Gastroesophageal sphincter (tissue), 3 donors: ENCODE measurements at regions not wholly inside any gene's neighbourhood (a gene's known extent, or its start where the extent isn't known, plus 50 kb on each side); places are given as distances from the start of the nearest gene placed in this dataset.

Experiments used
- EP300 ChIP-seq: sonication (generic); formaldehyde crosslinking; IDR thresholded peaks from one replicate; pipeline ENCODE4 v1.6.1; 2017; ENCODE audit warnings: antibody characterized with exemption, mild to moderate bottlenecking
- POLR2A ChIP-seq, 2 donors: fragments of 450-650 bp; IDR thresholded peaks; one replicate each; pipeline ENCODE4 v1.6.1; 2017; ENCODE audit warnings: antibody characterized with exemption in 2 of 2, mild to moderate bottlenecking in 2 of 2, moderate library complexity in 1 of 2
- POLR2AphosphoS5 ChIP-seq: sonication (generic); formaldehyde crosslinking; IDR thresholded peaks from one replicate; pipeline ENCODE4 v1.6.1; 2017; ENCODE audit warnings: antibody characterized with exemption
- TF ChIP-seq, protein P1 (sequence below), 4 experiments: fragments of 200-600 bp in 2 of 4; fragments of 450-650 bp in 2 of 4; sonication (generic) in 1 of 4; IDR thresholded peaks; one replicate each; pipeline ENCODE4 v1.5.1; 2017 to 2019; ENCODE audit warnings: antibody characterized with exemption in 4 of 4, mild to moderate bottlenecking in 2 of 4, moderate library complexity in 2 of 4

GRCh38 chr21:22346576-22346975 lies 1348.4 kb downstream of the NCAM2 start:
- TF ChIP-seq EP300 = no peak
- no peak for TF ChIP-seq POLR2A (IDR thresholded peaks at IDR 0.05)
- TF ChIP-seq, protein P1, sequence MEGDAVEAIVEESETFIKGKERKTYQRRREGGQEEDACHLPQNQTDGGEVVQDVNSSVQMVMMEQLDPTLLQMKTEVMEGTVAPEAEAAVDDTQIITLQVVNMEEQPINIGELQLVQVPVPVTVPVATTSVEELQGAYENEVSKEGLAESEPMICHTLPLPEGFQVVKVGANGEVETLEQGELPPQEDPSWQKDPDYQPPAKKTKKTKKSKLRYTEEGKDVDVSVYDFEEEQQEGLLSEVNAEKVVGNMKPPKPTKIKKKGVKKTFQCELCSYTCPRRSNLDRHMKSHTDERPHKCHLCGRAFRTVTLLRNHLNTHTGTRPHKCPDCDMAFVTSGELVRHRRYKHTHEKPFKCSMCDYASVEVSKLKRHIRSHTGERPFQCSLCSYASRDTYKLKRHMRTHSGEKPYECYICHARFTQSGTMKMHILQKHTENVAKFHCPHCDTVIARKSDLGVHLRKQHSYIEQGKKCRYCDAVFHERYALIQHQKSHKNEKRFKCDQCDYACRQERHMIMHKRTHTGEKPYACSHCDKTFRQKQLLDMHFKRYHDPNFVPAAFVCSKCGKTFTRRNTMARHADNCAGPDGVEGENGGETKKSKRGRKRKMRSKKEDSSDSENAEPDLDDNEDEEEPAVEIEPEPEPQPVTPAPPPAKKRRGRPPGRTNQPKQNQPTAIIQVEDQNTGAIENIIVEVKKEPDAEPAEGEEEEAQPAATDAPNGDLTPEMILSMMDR (IDR thresholded peaks at IDR 0.05) = no peak
- TF ChIP-seq POLR2AphosphoS5 = no peak
